HFF-Myc (cell line): ENCODE measurements at regions not wholly inside any gene's neighbourhood (a gene's known extent, or its start where the extent isn't known, plus 50 kb on each side); places are given as distances from the start of the nearest gene placed in this dataset.
"Not testable (repeated sequence)": the region's sequence is repeated elsewhere in the genome, so short reads cannot be mapped to it uniquely, and the experiment has no call there.

Source experiments
- DNase-seq: peaks from one replicate; pipeline ENCODE4 v3.0.0-alpha.2; 2011; ENCODE audit warnings: low read depth; ENCODE audit errors: extremely low read depth
- H3K4me3 ChIP-seq: replicated peaks from 2 replicates; pipeline ENCODE4 v1.5.1; 2011; ENCODE audit warnings: low read depth, mild to moderate bottlenecking, control low read depth, low read length
- CTCF ChIP-seq: IDR thresholded peaks from 2 replicates; pipeline ENCODE4 v1.5.1; 2012; ENCODE audit warnings: mild to moderate bottlenecking, low read depth, low read length, control low read depth; ENCODE audit errors: missing control alignments

- no peak for DNase-seq
- TF ChIP-seq CTCF = no peak
- H3K4me3 ChIP-seq = no peak overlapping the region
Measured at GRCh38 chr11:41534861-41535260, 75.4 kb upstream of the LRRC4C start.

DNA sequence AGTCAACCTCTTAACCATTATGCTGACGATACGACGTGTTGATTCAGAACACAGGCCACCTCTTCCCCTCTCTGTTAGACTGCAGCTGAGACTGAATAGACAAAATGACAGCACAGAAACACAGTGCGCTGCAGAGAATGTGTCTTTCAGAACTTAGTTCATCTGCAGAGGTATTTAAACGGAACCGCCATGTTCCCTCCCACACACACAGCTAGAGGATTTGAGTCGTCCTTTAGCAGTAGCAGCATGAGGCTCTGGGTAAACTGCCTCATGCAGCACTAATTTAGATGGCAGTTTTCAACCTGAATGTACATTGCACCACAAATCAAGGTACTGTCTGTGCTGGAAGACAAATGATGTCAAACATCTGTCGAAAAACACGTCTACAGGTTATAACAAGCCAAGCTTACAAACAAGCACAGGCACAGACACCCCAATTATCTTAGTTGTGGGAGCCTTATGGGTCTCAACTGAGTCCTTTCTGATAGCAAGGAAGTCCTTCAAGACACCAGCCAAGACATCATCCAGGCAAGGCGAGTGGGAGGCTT lies 76.6 kb upstream of the LRRC4C start:
- DNase-seq = no peak
- no peak overlapping the region for H3K4me3 ChIP-seq
- TF ChIP-seq CTCF = no peak

- not testable (repeated sequence) for DNase-seq
Measured at GRCh38 chr11:41544902-41545301, 85.5 kb upstream of the LRRC4C start.

GRCh38 chr11:41578421-41579051 lies 119.1 kb upstream of the LRRC4C start:
- no peak for TF ChIP-seq CTCF
- no peak for DNase-seq
- no peak overlapping the region for H3K4me3 ChIP-seq

More at GRCh38 chr11:41544902-41545301, 85.5 kb upstream of the LRRC4C start:
- not testable (repeated sequence) for H3K4me3 ChIP-seq

- no peak for DNase-seq
- no peak for TF ChIP-seq CTCF
- no peak overlapping the region for H3K4me3 ChIP-seq
Measured at GRCh38 chr11:41579546-41579945, 120.1 kb upstream of the LRRC4C start.

- TF ChIP-seq CTCF = no peak
- no peak for DNase-seq
- no peak overlapping the region for H3K4me3 ChIP-seq
Measured at GRCh38 chr11:41609511-41609910, 150.1 kb upstream of the LRRC4C start.

DNA sequence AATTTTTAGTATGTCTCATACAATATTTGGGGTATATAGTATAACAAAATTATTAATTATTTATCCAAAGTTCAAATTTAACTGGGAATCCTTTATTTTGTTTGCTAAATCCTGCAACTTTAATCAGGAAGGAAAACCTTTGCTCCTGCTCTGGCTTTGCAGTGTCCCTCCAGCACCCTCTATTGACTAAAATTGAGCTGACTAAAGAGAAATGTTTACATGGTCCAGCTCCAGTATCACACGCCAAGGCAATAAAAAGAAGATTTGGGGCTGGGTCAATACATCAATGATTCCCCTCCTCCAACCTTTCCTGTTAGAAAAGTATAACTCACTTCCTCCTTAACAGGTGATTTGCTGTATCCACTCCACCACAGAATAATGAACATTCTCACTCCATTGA lies 153.0 kb upstream of the LRRC4C start:
- H3K4me3 ChIP-seq = no peak overlapping the region
- no peak for DNase-seq
- TF ChIP-seq CTCF = no peak
